Astrocyte (in vitro differentiated cells and primary cell): ENCODE measurements at regions not wholly inside any gene's neighbourhood (a gene's known extent, or its start where the extent isn't known, plus 50 kb on each side); places are given as distances from the start of the nearest gene placed in this dataset.

Experiments
- DNase-seq: peaks from one replicate; pipeline ENCODE4 v3.0.0-alpha.2; 2010; ENCODE audit warnings: low read depth
- FAIRE-seq: peaks from 2 replicates; lab custom pipeline; 2011; peaks lifted over from hg19 to GRCh38; lab: Jason Lieb, UNC
- H2AFZ ChIP-seq: 2 replicates; pipeline ENCODE4 v1.6.0; 2012; ENCODE audit warnings: low read depth, low read length, inconsistent platforms
- H3K27ac ChIP-seq: 2 replicates; pipeline ENCODE4 v1.5.1; 2011; ENCODE audit warnings: low read depth, low read length, inconsistent platforms
- H3K27me3 ChIP-seq: 2 replicates; pipeline ENCODE4 v1.6.0; 2011; ENCODE audit warnings: low read length, inconsistent platforms; ENCODE audit not compliant: insufficient read depth
- H3K36me3 ChIP-seq: 2 replicates; pipeline ENCODE4 v1.5.1; 2011; ENCODE audit warnings: low read length, inconsistent platforms; ENCODE audit not compliant: insufficient read depth
- H3K4me1 ChIP-seq: 2 replicates; pipeline ENCODE4 v1.5.1; 2011; ENCODE audit warnings: low read length, inconsistent platforms; ENCODE audit not compliant: insufficient read depth
- H3K4me2 ChIP-seq: 2 replicates; pipeline ENCODE4 v1.6.0; 2012; ENCODE audit warnings: low read length, inconsistent platforms
- H3K4me3 ChIP-seq: 2 replicates; pipeline ENCODE4 v1.5.1; 2011; ENCODE audit warnings: low read depth, mild to moderate bottlenecking, low read length, inconsistent platforms; ENCODE audit not compliant: insufficient read depth
- H3K79me2 ChIP-seq: 2 replicates; pipeline ENCODE4 v1.6.0; 2012; ENCODE audit warnings: mild to moderate bottlenecking, low read length, inconsistent platforms; ENCODE audit not compliant: insufficient read depth
- H3K9ac ChIP-seq: 2 replicates; pipeline ENCODE4 v1.6.0; 2012; ENCODE audit warnings: mild to moderate bottlenecking, low read length, inconsistent platforms
- H3K9me3 ChIP-seq: 2 replicates; pipeline ENCODE4 v1.5.1; 2012; ENCODE audit warnings: low read depth, mild to moderate bottlenecking, low read length, inconsistent platforms; ENCODE audit not compliant: insufficient read depth
- H4K20me1 ChIP-seq: 2 replicates; pipeline ENCODE4 v1.6.0; 2012; ENCODE audit warnings: low read length, inconsistent platforms; ENCODE audit not compliant: insufficient read depth
- H3K27ac Mint-ChIP-seq: one replicate; pipeline ENCODE4 v1.8.0; 2021; ENCODE audit warnings: mild to moderate bottlenecking, mixed read lengths; ENCODE audit not compliant: unreplicated experiment
- H3K27me3 Mint-ChIP-seq: one replicate; pipeline ENCODE4 v1.8.0; 2021; ENCODE audit warnings: low read depth, mixed read lengths; ENCODE audit not compliant: unreplicated experiment
- H3K36me3 Mint-ChIP-seq: one replicate; pipeline ENCODE4 v1.8.0; 2021; ENCODE audit warnings: low read depth, mixed read lengths; ENCODE audit not compliant: unreplicated experiment
- H3K4me1 Mint-ChIP-seq: one replicate; pipeline ENCODE4 v1.8.0; 2021; ENCODE audit warnings: low read depth, mixed read lengths; ENCODE audit not compliant: unreplicated experiment
- H3K4me3 Mint-ChIP-seq: one replicate; pipeline ENCODE4 v1.8.0; 2021; ENCODE audit warnings: mild to moderate bottlenecking, moderate library complexity, mixed read lengths; ENCODE audit not compliant: unreplicated experiment
- H3K9me3 Mint-ChIP-seq: one replicate; pipeline ENCODE4 v1.8.0; 2021; ENCODE audit warnings: mild to moderate bottlenecking, mixed read lengths; ENCODE audit not compliant: unreplicated experiment
- EZH2 ChIP-seq: IDR thresholded peaks from 2 replicates; pipeline ENCODE4 v1.6.1; 2012; ENCODE audit warnings: mild to moderate bottlenecking, low read length, inconsistent platforms; ENCODE audit not compliant: insufficient read depth
- TF ChIP-seq, protein P1 (sequence below): IDR thresholded peaks from 2 replicates; pipeline ENCODE4 v1.5.1; 2011; ENCODE audit warnings: low read depth, mild to moderate bottlenecking, inconsistent platforms, low read length, moderate library complexity; ENCODE audit not compliant: insufficient read depth

- Histone ChIP-seq H3K79me2 (no peaks in the 10 kb centered on the region), H3K9me3 (no peaks in the 10 kb centered on the region), H3K4me2 (no peak overlapping the region), H3K9ac (no peak overlapping the region), H3K4me1 (no peaks in the 10 kb centered on the region), H3K4me3 (no peak overlapping the region), H2AFZ (no peak overlapping the region), H3K27me3 (no peaks in the 10 kb centered on the region), H3K27ac (no peak overlapping the region), H3K36me3 (no peaks in the 10 kb centered on the region), H4K20me1 (no peaks in the 10 kb centered on the region)
- H3K4me1 Mint-ChIP-seq: peaks cover 3% of the 10 kb centered on the region
- no peaks in the 10 kb centered on the region for H3K9me3 Mint-ChIP-seq
- TF ChIP-seq, protein P1, sequence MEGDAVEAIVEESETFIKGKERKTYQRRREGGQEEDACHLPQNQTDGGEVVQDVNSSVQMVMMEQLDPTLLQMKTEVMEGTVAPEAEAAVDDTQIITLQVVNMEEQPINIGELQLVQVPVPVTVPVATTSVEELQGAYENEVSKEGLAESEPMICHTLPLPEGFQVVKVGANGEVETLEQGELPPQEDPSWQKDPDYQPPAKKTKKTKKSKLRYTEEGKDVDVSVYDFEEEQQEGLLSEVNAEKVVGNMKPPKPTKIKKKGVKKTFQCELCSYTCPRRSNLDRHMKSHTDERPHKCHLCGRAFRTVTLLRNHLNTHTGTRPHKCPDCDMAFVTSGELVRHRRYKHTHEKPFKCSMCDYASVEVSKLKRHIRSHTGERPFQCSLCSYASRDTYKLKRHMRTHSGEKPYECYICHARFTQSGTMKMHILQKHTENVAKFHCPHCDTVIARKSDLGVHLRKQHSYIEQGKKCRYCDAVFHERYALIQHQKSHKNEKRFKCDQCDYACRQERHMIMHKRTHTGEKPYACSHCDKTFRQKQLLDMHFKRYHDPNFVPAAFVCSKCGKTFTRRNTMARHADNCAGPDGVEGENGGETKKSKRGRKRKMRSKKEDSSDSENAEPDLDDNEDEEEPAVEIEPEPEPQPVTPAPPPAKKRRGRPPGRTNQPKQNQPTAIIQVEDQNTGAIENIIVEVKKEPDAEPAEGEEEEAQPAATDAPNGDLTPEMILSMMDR: no peak
- no peak for TF ChIP-seq EZH2
- H3K36me3 Mint-ChIP-seq: peaks cover 3% of the 10 kb centered on the region
- FAIRE-seq: no peak
- H3K4me3 Mint-ChIP-seq: no peak overlapping the region
- H3K27ac Mint-ChIP-seq: no peak overlapping the region
- peaks cover 3% of the 10 kb centered on the region for H3K27me3 Mint-ChIP-seq
- DNase-seq: no peak
These were observed 403.1 kb downstream of the C12orf75 start for GRCh38 chr12:105733579-105733978.

GRCh38 chr12:105736498-105736897 lies 402.3 kb downstream of the NUAK1 start:
- no peak overlapping the region for H3K27ac Mint-ChIP-seq
- Histone ChIP-seq H3K36me3 (no peaks in the 10 kb centered on the region), H3K4me3 (no peak overlapping the region), H3K27me3 (no peaks in the 10 kb centered on the region), H3K79me2 (no peaks in the 10 kb centered on the region), H4K20me1 (no peaks in the 10 kb centered on the region), H3K4me2 (no peak overlapping the region), H3K4me1 (peaks cover 14% of the 10 kb centered on the region), H3K27ac (no peak overlapping the region), H3K9ac (no peak overlapping the region), H2AFZ (no peak overlapping the region), H3K9me3 (no peaks in the 10 kb centered on the region)
- DNase-seq (no peak), FAIRE-seq (no peak)
- peaks cover 3% of the 10 kb centered on the region for H3K27me3 Mint-ChIP-seq
- H3K36me3 Mint-ChIP-seq: peaks cover 1% of the 10 kb centered on the region
- H3K4me3 Mint-ChIP-seq: no peak overlapping the region
- peaks cover under 1% of the 10 kb centered on the region for H3K4me1 Mint-ChIP-seq
- TF ChIP-seq EZH2: no peak
- TF ChIP-seq, protein P1: no peak
- no peaks in the 10 kb centered on the region for H3K9me3 Mint-ChIP-seq

GRCh38 chr12:105738051-105738450 lies 400.7 kb downstream of the NUAK1 start:
- Histone ChIP-seq H2AFZ (no peak overlapping the region), H3K27ac (no peak overlapping the region), H3K4me3 (no peak overlapping the region)

More at GRCh38 chr12:105738051-105738450, 400.7 kb downstream of the NUAK1 start:
- Mint-ChIP-seq H3K4me3 (no peak overlapping the region), H3K36me3 (peaks cover 1% of the 10 kb centered on the region), H3K4me1 (peaks cover 11% of the 10 kb centered on the region), H3K27me3 (peaks cover 3% of the 10 kb centered on the region), H3K27ac (peak overlapping the region; percentile 1), H3K9me3 (no peaks in the 10 kb centered on the region)
- H3K9ac ChIP-seq: no peak overlapping the region
- H3K4me1 ChIP-seq: peaks cover 22% of the 10 kb centered on the region
- TF ChIP-seq EZH2: no peak
- TF ChIP-seq, protein P1: no peak
- H3K4me2 ChIP-seq: peak overlapping the region; percentile 50
- H3K27me3 ChIP-seq: no peaks in the 10 kb centered on the region
- no peaks in the 10 kb centered on the region for H3K9me3 ChIP-seq
- H4K20me1 ChIP-seq: no peaks in the 10 kb centered on the region
- DNase-seq (peak; percentile 59), FAIRE-seq (no peak)
- H3K36me3 ChIP-seq: no peaks in the 10 kb centered on the region
- H3K79me2 ChIP-seq: no peaks in the 10 kb centered on the region
